GM19463 (cell line): ENCODE measurements at regions not wholly inside any gene's neighbourhood (a gene's known extent, or its start where the extent isn't known, plus 50 kb on each side); places are given as distances from the start of the nearest gene placed in this dataset.
"Not testable (repeated sequence)": the region's sequence is repeated elsewhere in the genome, so short reads cannot be mapped to it uniquely, and the experiment has no call there.

ENCODE experiments used
- ATAC-seq: cut with Tn5 transposase; IDR thresholded peaks from one replicate; pipeline ENCODE4 v1.9.1; 2021; ENCODE audit warnings: mild to moderate bottlenecking, moderate library complexity; ENCODE audit not compliant: unreplicated experiment

GRCh38 chr11:14573539-14574057 is 53.4 kb upstream of the PSMA1 start:
- ATAC-seq = not testable (repeated sequence)

- no peak for ATAC-seq
Measured at GRCh38 chr11:14577292-14577691, 57.1 kb upstream of the PSMA1 start.

GRCh38 chr11:14577835-14578529 is 57.8 kb upstream of the PSMA1 start:
- ATAC-seq = peak; percentile 6

GRCh38 chr11:14578541-14578956 is 58.4 kb upstream of the PSMA1 start:
- peak; percentile 99 for ATAC-seq

- ATAC-seq = no peak
Measured at GRCh38 chr11:14579646-14580045, 59.5 kb upstream of the PSMA1 start.

- ATAC-seq = no peak
Measured at GRCh38 chr11:14582793-14583192, 60.8 kb upstream of the PDE3B start.

GRCh38 chr11:14583252-14584034 is 60.2 kb upstream of the PDE3B start:
- ATAC-seq = no peak

GRCh38 chr11:14584035-14584363 is 59.6 kb upstream of the PDE3B start:
- ATAC-seq = no peak

GRCh38 chr11:14584595-14584994 is 59.0 kb upstream of the PDE3B start:
- no peak for ATAC-seq

GRCh38 chr11:14585438-14585837 is 58.2 kb upstream of the PDE3B start:
- ATAC-seq = no peak

GRCh38 chr11:14587258-14587657 is 56.3 kb upstream of the PDE3B start:
- no peak for ATAC-seq

- ATAC-seq = no peak
Measured at GRCh38 chr11:14588681-14589080, 54.9 kb upstream of the PDE3B start.

GRCh38 chr11:14589421-14589820 is 54.2 kb upstream of the PDE3B start:
- no peak for ATAC-seq

GRCh38 chr11:14591046-14591445 is 52.6 kb upstream of the PDE3B start:
- not testable (repeated sequence) for ATAC-seq

GRCh38 chr11:14593671-14594070 is 49.9 kb upstream of the PDE3B start:
- no peak for ATAC-seq
